ENCODE measurements at regions not wholly inside any gene's neighbourhood (a gene's known extent, or its start where the extent isn't known, plus 50 kb on each side); places are given as distances from the start of the nearest gene placed in this dataset.

GRCh38 chr9:27629425-27629824, 56.1 kb upstream of the C9orf72 start:
- no peak overlapping the region for H3K9ac ChIP-seq (ENCODE audit: control insufficient read depth, insufficient read depth, low read length)
- WGBS (ENCODE audit: insufficient coverage, insufficient replicate concordance, low lambda C conversion rate, missing lambda C conversion rate): 43% methylated on average over 2 of the region's 2 CpGs
- intact Hi-C loops (cut with micrococcal nuclease; ENCODE audit: unreplicated experiment): no loop called here
- ChIA-PET RAD21 (ENCODE audit: unreplicated experiment) (no interaction called here), CTCF (no interaction called here), POLR2A (no interaction called here), SMC1A (ENCODE audit: uncharacterized antibody, unreplicated experiment) (no interaction called here)
- H3K4me1 ChIP-seq (ENCODE audit: control insufficient read depth, insufficient read depth, low read length): no peaks in the 10 kb centered on the region
- H3K9me3 ChIP-seq (replicated peaks; ENCODE audit: control insufficient read depth, insufficient read depth, low read length): no peaks in the 10 kb centered on the region
- BruUV-seq (replicated peaks): no TSS peak
- no peaks in the 10 kb centered on the region for H3K79me2 ChIP-seq (ENCODE audit: control insufficient read depth, insufficient read depth, low read length)
- H2AFZ ChIP-seq (ENCODE audit: control insufficient read depth, low read depth, low read length): no peak overlapping the region
- FAIRE-seq (no peak), ATAC-seq (no peak), DNase-seq (ENCODE audit: low read depth, low spot score) (no peak)
- no peak for TF ChIP-seq ATF7 (IDR thresholded peaks at IDR 0.05; ENCODE audit: low read depth)
- TF ChIP-seq BHLHE40 (IDR thresholded peaks at IDR 0.05; ENCODE audit: borderline replicate concordance in 1 of 2, low read depth in 2 of 2, low read length in 1 of 2): no peak
- no peak for TF ChIP-seq MYC (IDR thresholded peaks at IDR 0.05; ENCODE audit: insufficient read depth, insufficient read length, insufficient replicate concordance, low read length, severe bottlenecking)
- no peak for TF ChIP-seq HCFC1 (IDR thresholded peaks at IDR 0.05; ENCODE audit: low read length)
- TF ChIP-seq RB1 (IDR thresholded peaks at IDR 0.05; ENCODE audit: borderline replicate concordance): no peak
- TF ChIP-seq EED (IDR thresholded peaks at IDR 0.05; ENCODE audit: low read depth): no peak
- no peak for TF ChIP-seq FOXM1 (IDR thresholded peaks at IDR 0.05; ENCODE audit: low read depth, low read length)
- TF ChIP-seq RBBP5 (conservative IDR thresholded peaks at IDR 0.05): no peak
- no peak for TF ChIP-seq CREM (IDR thresholded peaks at IDR 0.05; ENCODE audit: low read depth)
- no peak for TF ChIP-seq NR2C2 (IDR thresholded peaks at IDR 0.05; ENCODE audit: borderline replicate concordance, control insufficient read depth, insufficient read length, low read depth)
- TF ChIP-seq SIN3A (IDR thresholded peaks at IDR 0.05; ENCODE audit: low read depth, low read length): no peak
- no peak for TF ChIP-seq STAT3 (IDR thresholded peaks at IDR 0.05; ENCODE audit: low read depth, low read length)
- no peak for TF ChIP-seq BACH1 (IDR thresholded peaks at IDR 0.05; ENCODE audit: borderline replicate concordance)
- TF ChIP-seq IRF4 (IDR thresholded peaks at IDR 0.05; ENCODE audit: low read depth, low read length): no peak
- TF ChIP-seq LARP7 (IDR thresholded peaks at IDR 0.05): no peak
- TF ChIP-seq, protein P1, sequence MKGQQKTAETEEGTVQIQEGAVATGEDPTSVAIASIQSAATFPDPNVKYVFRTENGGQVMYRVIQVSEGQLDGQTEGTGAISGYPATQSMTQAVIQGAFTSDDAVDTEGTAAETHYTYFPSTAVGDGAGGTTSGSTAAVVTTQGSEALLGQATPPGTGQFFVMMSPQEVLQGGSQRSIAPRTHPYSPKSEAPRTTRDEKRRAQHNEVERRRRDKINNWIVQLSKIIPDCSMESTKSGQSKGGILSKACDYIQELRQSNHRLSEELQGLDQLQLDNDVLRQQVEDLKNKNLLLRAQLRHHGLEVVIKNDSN (IDR thresholded peaks at IDR 0.05; ENCODE audit: borderline replicate concordance, extremely low read length, insufficient read depth, low read depth, low read length): no peak
- H3K36me3 ChIP-seq (ENCODE audit: control insufficient read depth in 2 of 2, insufficient read depth in 2 of 2, low read length in 1 of 2): no peaks in the 10 kb centered on the region
- H3K27ac ChIP-seq (ENCODE audit: control insufficient read depth, insufficient read depth): no peak overlapping the region
- H4K20me1 ChIP-seq (ENCODE audit: control insufficient read depth, insufficient read depth): no peaks in the 10 kb centered on the region
- no peak overlapping the region for H3K4me2 ChIP-seq (ENCODE audit: control insufficient read depth, insufficient read depth)
- no peak overlapping the region for H3K4me3 ChIP-seq
- in situ Hi-C loops (cut with MboI): no loop called here
- no peaks in the 10 kb centered on the region for H3K27me3 ChIP-seq (replicated peaks in 1 of 2; ENCODE audit: control insufficient read depth in 2 of 2, insufficient read depth in 2 of 2, low read length in 1 of 2)
